Activated naive CD4-positive, alpha-beta T cell treated with anti-CD3 and anti-CD28 coated beads for 36 hours (primary cell): ENCODE measurements at regions not wholly inside any gene's neighbourhood (a gene's known extent, or its start where the extent isn't known, plus 50 kb on each side); places are given as distances from the start of the nearest gene placed in this dataset.

Source experiments
- CTCF ChIA-PET: fragments of 350-600 bp; sonication (Branson Sonifier 250); formaldehyde crosslinking; loops from one replicate; lab custom pipeline; 2021; ENCODE audit warnings: antibody characterized with exemption; lab: Charles Lee
- DNase-seq: peaks from one replicate; pipeline ENCODE4 v3.0.0-alpha.2; 2020
- H3K27ac Mint-ChIP-seq: one replicate; pipeline ENCODE4 v1.8.0; 2021; ENCODE audit warnings: mild to moderate bottlenecking, mixed read lengths
- H3K27me3 Mint-ChIP-seq: one replicate; pipeline ENCODE4 v1.8.0; 2021; ENCODE audit warnings: low read depth, mixed read lengths
- H3K36me3 Mint-ChIP-seq: one replicate; pipeline ENCODE4 v1.8.0; 2021; ENCODE audit warnings: low read depth, mixed read lengths
- H3K4me1 Mint-ChIP-seq: one replicate; pipeline ENCODE4 v1.8.0; 2021; ENCODE audit warnings: low read depth, mixed read lengths
- H3K4me3 Mint-ChIP-seq: one replicate; pipeline ENCODE4 v1.8.0; 2021; ENCODE audit warnings: mild to moderate bottlenecking, moderate library complexity, mixed read lengths
- H3K9me3 Mint-ChIP-seq: one replicate; pipeline ENCODE4 v1.8.0; 2021; ENCODE audit warnings: mixed read lengths
- intact Hi-C: fragments of 100-400 bp; cut with micrococcal nuclease; formaldehyde crosslinking; loops from one replicate; pipeline ENCODE4 v1.15.1; 2023

DNA sequence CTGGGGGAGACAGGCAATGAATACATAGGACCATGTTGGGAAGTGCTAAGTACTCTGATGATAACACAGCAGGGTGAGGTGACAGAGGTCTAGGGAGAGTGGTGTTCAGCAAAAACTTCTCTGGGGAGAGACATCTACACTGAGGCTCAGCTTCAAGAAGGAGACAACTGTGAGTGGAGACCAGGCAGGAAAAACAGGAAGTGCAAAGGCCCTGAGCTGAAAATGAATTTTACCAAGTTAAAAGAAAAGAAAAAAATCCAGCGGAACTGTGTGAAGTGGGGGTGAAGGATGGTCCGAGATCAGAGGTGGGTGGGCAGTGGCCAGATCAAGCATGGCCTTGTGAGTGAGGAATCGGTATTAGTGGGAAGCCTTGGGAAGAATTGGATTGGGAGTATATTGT, 110.1 kb upstream of the CLSTN2 start:
- DNase-seq: no peak
- CTCF ChIA-PET: interaction anchor here (0.6 kb wide), 1 partner anchor 277 kb away, joined by 3 read pairs; no protein-coding TSS in a partner anchor
- Mint-ChIP-seq H3K4me3 (no peak overlapping the region), H3K36me3 (no peaks in the 10 kb centered on the region), H3K27me3 (peaks cover 5% of the 10 kb centered on the region), H3K4me1 (no peaks in the 10 kb centered on the region), H3K27ac (no peak overlapping the region), H3K9me3 (peaks cover 3% of the 10 kb centered on the region)
- intact Hi-C loops: no loop called here

DNA sequence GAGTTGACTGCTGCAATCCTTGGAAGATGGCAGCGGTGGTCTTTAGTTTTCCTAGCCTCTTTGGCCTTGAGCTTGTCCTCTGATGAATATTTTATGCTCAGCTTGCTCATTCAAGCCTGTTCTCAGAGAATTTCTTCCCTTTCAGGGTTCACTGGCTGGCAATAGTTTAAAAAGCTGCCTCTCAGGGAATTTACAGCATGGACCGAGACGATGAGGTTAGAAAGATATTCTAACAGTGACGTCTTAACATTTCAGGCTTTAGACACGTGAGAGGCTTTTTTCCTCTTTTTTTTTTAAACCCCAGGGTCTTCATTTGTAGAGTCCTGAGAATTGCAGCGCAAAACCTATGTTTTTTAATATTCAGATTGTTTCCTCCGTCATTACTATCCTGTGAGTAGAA, 120.3 kb upstream of the CLSTN2 start:
- Mint-ChIP-seq H3K4me1 (no peaks in the 10 kb centered on the region), H3K9me3 (peaks cover 3% of the 10 kb centered on the region), H3K27ac (no peak overlapping the region), H3K27me3 (peaks cover 7% of the 10 kb centered on the region), H3K36me3 (no peaks in the 10 kb centered on the region), H3K4me3 (no peak overlapping the region)
- CTCF ChIA-PET: no interaction called here
- no peak for DNase-seq
- intact Hi-C loops: no loop called here

DNA sequence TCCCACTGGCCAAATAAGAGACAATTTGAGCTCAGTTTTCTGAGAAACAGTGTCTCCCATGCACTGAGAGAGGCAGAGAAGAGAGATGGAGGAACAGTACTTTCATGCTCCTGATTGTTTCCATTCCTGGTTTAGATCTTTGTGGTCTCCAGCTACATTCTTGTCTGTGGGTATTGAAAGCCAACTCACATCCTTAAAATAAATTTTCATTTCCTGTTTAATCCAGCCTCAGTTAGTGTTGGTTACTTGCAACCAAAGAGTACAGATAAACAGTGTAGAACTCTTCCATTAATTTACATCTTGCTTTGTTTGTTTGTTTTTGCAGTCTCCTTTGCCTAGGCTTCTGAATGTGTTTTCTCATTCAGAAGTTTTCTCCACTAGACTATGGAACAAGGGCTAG, 123.7 kb upstream of the CLSTN2 start:
- H3K36me3 Mint-ChIP-seq: no peaks in the 10 kb centered on the region
- H3K9me3 Mint-ChIP-seq: no peaks in the 10 kb centered on the region
- H3K4me1 Mint-ChIP-seq: no peaks in the 10 kb centered on the region
- no peak overlapping the region for H3K4me3 Mint-ChIP-seq
- intact Hi-C loops: no loop called here
- CTCF ChIA-PET: no interaction called here
- no peak overlapping the region for H3K27ac Mint-ChIP-seq
- DNase-seq: no peak
- H3K27me3 Mint-ChIP-seq: no peaks in the 10 kb centered on the region

DNA sequence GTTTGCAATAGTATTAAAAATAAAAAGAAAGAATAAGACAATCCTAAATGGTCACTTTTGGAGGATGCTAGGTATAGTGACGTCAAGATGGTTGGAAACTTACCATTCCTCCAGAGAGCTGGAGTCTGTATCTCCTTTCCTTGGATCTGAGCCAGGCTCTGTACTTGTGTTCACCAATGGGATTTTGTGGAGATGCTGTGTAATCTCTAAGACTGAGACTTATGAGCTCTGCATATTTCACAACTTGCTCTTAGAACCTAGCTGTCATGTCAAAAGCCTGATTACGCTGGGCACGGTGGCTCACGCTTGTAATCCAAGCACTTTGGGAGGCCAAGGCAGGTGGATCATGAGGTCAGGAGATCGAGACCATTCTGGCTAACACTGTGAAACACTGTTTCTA, 126.8 kb upstream of the CLSTN2 start:
- CTCF ChIA-PET: no interaction called here
- Mint-ChIP-seq H3K27me3 (no peaks in the 10 kb centered on the region), H3K4me3 (no peak overlapping the region), H3K9me3 (no peaks in the 10 kb centered on the region), H3K36me3 (no peaks in the 10 kb centered on the region), H3K27ac (no peak overlapping the region), H3K4me1 (no peaks in the 10 kb centered on the region)
- intact Hi-C loops: no loop called here
- DNase-seq: no peak

DNA sequence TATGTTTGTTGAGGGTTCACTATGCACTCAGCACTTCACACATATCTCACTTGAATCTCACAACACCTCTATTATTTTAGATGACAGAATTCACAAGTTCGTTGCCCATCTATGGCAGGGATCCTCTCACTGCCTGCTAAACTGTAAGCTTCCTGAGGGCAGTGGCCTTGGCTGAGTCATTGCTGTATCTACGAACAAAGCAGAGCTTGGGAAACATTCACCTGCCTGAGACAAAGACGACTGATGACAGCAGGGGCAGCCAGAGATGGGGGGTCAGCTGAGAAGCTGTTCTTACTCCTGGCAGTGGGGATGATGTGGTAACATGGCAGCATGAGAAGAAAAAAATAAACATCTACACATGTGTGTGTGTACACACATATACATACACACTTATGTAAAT, 125.5 kb upstream of the NMNAT3 start:
- no peaks in the 10 kb centered on the region for H3K27me3 Mint-ChIP-seq
- no peaks in the 10 kb centered on the region for H3K36me3 Mint-ChIP-seq
- intact Hi-C loops: no loop called here
- H3K4me3 Mint-ChIP-seq: no peak overlapping the region
- DNase-seq: no peak
- no peak overlapping the region for H3K27ac Mint-ChIP-seq
- no peaks in the 10 kb centered on the region for H3K4me1 Mint-ChIP-seq
- no peaks in the 10 kb centered on the region for H3K9me3 Mint-ChIP-seq
- CTCF ChIA-PET: no interaction called here

DNA sequence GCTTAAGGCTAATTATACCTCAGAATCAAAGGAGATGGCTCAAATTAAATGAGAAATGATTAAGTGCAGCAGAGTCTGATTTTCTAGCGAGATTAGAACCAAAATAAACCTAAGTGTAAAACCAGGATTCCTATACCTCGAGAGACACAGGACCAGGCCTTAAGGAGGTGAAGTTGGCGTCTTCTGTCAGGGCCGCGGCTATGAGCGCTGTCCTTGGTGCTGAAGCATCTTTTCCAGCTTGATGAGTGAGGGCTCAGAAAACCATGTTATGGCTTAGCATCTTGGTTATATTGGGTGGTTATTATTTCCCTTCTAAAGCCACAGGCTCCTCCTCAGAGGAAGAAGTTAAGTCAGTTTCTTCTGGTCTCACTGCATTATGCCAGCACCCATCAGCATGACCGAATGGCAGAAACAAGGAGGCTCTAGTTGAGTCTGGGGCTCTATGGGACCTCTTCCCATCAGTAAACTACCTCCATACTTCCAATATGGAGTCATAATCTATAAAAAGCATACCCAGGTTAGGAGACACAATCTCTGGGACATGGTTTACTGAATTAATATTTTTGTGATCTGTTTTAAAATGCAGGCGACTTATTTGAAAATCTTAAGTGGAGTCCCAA, 120.1 kb upstream of the NMNAT3 start:
- H3K4me1 Mint-ChIP-seq: no peaks in the 10 kb centered on the region
- CTCF ChIA-PET: interaction anchor here (0.7 kb wide), 1 partner anchor 15 kb away, joined by 3 read pairs; no protein-coding TSS in a partner anchor
- intact Hi-C loops: no loop called here
- no peaks in the 10 kb centered on the region for H3K27me3 Mint-ChIP-seq
- H3K4me3 Mint-ChIP-seq: no peak overlapping the region
- peak; percentile 51 for DNase-seq
- peaks cover 2% of the 10 kb centered on the region for H3K9me3 Mint-ChIP-seq
- no peaks in the 10 kb centered on the region for H3K36me3 Mint-ChIP-seq
- H3K27ac Mint-ChIP-seq: no peak overlapping the region

DNA sequence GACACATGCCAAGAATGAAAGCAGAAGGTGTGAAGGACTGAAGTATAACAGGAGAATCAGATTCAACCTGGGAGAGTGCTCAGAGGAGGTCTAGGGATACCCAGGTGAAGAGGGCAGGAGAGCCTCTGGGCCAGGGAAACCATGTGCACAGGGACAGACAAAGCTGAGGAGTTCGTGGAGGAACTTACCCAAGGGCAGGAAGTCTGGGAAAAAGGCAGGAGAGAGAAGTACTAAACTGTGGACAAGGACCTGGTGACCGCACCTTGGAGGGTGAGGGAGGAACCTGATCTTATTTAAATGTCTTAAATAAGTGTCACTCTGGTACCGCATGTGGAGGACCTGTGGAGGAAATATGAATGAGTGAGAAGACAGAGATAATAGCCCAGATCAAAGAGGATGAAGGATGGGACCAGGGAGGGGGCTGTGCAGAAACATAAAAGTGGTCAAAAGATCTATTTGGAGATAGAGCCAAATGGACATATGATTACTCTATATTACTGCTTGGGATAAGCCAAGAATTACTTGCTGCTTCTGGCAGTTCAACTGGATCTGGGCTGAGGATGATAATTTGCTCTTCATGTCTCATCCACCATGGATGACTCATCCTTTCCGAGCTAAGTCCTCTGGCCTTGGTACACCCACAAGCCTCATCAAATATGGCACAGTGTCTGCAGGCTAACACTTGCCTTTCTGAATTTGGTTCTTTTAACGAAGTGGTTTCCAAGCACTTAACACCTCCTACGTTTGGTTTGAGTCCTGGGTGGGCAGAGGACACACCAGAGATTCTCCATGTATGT, 116.9 kb upstream of the NMNAT3 start:
- no peak overlapping the region for H3K27ac Mint-ChIP-seq
- H3K4me3 Mint-ChIP-seq: no peak overlapping the region
- no peaks in the 10 kb centered on the region for H3K4me1 Mint-ChIP-seq
- no peaks in the 10 kb centered on the region for H3K36me3 Mint-ChIP-seq
- H3K9me3 Mint-ChIP-seq: peaks cover 2% of the 10 kb centered on the region
- no peak for DNase-seq
- intact Hi-C loops: no loop called here
- H3K27me3 Mint-ChIP-seq: no peaks in the 10 kb centered on the region
- CTCF ChIA-PET: interaction anchor here (0.7 kb wide), 1 partner anchor 862 kb away, joined by 3 read pairs; no protein-coding TSS in a partner anchor

DNA sequence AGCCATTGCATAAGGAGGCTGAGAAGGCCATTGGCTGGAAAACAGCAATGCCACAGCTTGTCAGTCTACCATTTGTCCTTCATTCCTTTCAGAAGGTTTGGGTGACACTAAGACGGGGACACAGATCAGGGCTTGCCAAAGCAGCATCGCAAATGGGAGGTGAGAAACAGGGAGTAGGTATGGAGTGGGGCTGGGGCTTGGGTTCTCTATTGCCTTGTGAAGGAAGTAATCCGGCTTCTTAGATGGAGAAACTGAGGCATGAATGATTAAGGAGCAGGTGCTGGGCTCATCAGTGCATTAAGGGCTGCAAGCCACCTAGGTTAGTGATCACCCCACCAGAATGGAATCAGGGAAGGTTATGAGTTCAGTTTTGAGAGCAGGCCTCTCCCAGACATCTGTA, 115.6 kb upstream of the NMNAT3 start:
- Mint-ChIP-seq H3K4me3 (no peak overlapping the region), H3K9me3 (peaks cover 2% of the 10 kb centered on the region), H3K27me3 (peaks cover under 1% of the 10 kb centered on the region), H3K36me3 (no peaks in the 10 kb centered on the region), H3K27ac (no peak overlapping the region), H3K4me1 (no peaks in the 10 kb centered on the region)
- intact Hi-C loops: no loop called here
- no peak for DNase-seq
- CTCF ChIA-PET: no interaction called here

DNA sequence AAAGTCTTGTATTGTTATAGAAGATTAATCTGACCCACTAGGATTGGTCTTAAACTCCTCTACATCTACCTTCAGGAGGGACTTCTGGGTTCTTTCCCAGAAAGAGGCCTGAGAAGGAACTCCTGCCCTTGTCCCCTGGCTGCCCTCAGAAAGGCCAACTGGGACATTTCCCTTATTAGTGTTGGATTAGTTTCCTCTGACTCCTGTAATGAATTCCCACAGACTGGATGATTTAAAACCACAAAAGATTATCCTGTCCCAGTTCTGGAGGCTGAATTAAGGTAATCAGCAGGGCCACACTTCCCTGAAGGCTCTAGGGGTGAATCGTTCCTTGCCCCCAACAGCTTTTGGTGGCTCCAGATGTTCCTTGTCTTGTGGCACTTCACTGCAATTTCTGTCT, 102.8 kb upstream of the NMNAT3 start:
- DNase-seq: no peak
- no peak overlapping the region for H3K4me3 Mint-ChIP-seq
- H3K9me3 Mint-ChIP-seq: no peaks in the 10 kb centered on the region
- H3K27me3 Mint-ChIP-seq: peaks cover 8% of the 10 kb centered on the region
- intact Hi-C loops: no loop called here
- no peaks in the 10 kb centered on the region for H3K36me3 Mint-ChIP-seq
- CTCF ChIA-PET: no interaction called here
- H3K4me1 Mint-ChIP-seq: no peaks in the 10 kb centered on the region
- H3K27ac Mint-ChIP-seq: no peak overlapping the region

DNA sequence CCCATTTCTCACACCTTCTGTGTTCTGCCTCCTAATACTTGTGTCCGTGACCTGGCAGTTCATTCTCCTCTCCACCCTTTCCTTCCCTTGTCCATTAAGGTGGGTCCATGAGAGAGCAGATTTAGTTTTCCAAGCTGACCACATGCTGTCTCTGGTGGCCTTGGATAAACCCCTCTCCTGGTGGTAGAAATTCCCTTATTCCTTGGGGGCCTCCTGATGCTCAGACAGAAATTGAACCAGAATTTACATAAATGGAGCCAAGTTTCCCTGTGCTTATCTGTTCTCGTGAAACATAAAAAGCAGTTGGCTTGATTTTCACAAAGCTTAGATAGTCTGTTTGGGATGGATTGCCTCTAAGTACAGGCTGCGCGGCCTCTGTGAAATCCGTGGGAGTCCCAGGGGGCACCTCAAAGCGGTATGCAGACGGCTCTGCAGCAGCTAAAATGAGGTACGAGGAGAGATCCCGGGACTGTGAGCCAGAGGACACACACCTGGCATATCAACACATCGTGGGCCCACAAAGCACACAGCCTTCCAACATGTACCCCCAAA, 101.0 kb upstream of the NMNAT3 start:
- Mint-ChIP-seq H3K36me3 (no peaks in the 10 kb centered on the region), H3K4me3 (no peak overlapping the region), H3K27ac (no peak overlapping the region), H3K27me3 (peaks cover 3% of the 10 kb centered on the region), H3K4me1 (no peaks in the 10 kb centered on the region), H3K9me3 (no peaks in the 10 kb centered on the region)
- intact Hi-C loops: no loop called here
- CTCF ChIA-PET: interaction anchor here (1.0 kb wide), 1 partner anchor 351 kb away, joined by 3 read pairs; no protein-coding TSS in a partner anchor
- no peak for DNase-seq

DNA sequence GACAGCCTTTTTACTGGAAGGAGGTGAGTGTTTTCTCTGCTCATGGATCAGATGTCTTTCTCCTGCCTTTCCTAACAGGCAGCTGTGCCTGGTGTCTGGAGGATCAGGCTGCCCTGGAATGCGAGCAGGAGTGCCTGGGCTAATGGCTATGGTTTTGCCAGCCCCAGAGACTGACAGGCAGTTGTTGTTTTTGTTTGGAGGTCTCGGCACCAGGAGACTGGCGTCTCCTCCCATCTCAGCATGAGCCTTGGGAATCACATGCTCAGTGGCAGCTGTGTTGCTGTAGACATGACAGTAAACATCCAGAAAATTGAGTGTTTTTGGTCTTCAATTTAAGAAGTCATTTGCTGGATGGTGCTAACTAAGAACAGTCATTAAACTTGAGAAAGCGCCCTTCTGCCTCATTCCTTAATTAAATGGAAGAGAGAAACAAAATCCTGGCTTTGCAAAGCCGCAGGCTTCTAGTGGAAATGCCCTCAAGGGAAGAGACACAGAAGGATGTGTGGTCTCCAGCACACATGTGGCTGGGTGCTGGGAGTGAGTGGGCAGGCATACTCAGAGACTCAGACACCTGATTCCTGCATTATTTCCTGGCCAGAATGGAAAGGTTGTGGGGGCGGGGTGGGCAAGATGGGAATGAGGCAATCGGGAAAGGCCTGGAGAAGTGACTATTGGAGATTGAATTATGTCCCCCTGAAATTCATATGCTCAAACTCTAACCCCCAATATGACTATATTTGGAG, 97.0 kb upstream of the NMNAT3 start:
- no peak overlapping the region for H3K4me3 Mint-ChIP-seq
- peaks cover 3% of the 10 kb centered on the region for H3K27me3 Mint-ChIP-seq

More for the DNA sequence above, 97.0 kb upstream of the NMNAT3 start:
- Mint-ChIP-seq H3K9me3 (no peaks in the 10 kb centered on the region), H3K4me1 (no peaks in the 10 kb centered on the region), H3K36me3 (no peaks in the 10 kb centered on the region), H3K27ac (no peak overlapping the region)
- intact Hi-C loops: no loop called here
- DNase-seq: no peak
- CTCF ChIA-PET: no interaction called here
